ENCODE measurements at regions not wholly inside any gene's neighbourhood (a gene's known extent, or its start where the extent isn't known, plus 50 kb on each side); places are given as distances from the start of the nearest gene placed in this dataset.

- no peak for TF ChIP-seq GLI4 (CRISPR knock-in tag; IDR thresholded peaks at IDR 0.05; ENCODE audit: borderline replicate concordance)
Observed at GRCh38 chr5:10122076-10122726, 127.5 kb downstream of the ATPSCKMT start (continued).

GRCh38 chr5:10120934-10121333 is 128.8 kb downstream of the ATPSCKMT start:
- ATAC-seq: no peak
- no TSS peak for BruUV-seq (replicated peaks)
- POLR2A ChIA-PET: no interaction called here
- TF ChIP-seq PCBP1 (IDR thresholded peaks at IDR 0.05; ENCODE audit: borderline replicate concordance, low read depth, low read length) (no peak), ZNF772 (CRISPR knock-in tag; IDR thresholded peaks at IDR 0.05) (no peak), PRPF4 (IDR thresholded peaks at IDR 0.05; ENCODE audit: low read depth, low read length, poor library complexity, severe bottlenecking) (no peak), ZFP36L1 (CRISPR knock-in tag; IDR thresholded peaks at IDR 0.05) (no peak), ZNF720 (CRISPR knock-in tag; IDR thresholded peaks at IDR 0.05) (no peak), ZNF605 (CRISPR knock-in tag; IDR thresholded peaks at IDR 0.05) (no peak)
- TF ChIP-seq, protein P1, sequence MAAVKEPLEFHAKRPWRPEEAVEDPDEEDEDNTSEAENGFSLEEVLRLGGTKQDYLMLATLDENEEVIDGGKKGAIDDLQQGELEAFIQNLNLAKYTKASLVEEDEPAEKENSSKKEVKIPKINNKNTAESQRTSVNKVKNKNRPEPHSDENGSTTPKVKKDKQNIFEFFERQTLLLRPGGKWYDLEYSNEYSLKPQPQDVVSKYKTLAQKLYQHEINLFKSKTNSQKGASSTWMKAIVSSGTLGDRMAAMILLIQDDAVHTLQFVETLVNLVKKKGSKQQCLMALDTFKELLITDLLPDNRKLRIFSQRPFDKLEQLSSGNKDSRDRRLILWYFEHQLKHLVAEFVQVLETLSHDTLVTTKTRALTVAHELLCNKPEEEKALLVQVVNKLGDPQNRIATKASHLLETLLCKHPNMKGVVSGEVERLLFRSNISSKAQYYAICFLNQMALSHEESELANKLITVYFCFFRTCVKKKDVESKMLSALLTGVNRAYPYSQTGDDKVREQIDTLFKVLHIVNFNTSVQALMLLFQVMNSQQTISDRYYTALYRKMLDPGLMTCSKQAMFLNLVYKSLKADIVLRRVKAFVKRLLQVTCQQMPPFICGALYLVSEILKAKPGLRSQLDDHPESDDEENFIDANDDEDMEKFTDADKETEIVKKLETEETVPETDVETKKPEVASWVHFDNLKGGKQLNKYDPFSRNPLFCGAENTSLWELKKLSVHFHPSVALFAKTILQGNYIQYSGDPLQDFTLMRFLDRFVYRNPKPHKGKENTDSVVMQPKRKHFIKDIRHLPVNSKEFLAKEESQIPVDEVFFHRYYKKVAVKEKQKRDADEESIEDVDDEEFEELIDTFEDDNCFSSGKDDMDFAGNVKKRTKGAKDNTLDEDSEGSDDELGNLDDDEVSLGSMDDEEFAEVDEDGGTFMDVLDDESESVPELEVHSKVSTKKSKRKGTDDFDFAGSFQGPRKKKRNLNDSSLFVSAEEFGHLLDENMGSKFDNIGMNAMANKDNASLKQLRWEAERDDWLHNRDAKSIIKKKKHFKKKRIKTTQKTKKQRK (IDR thresholded peaks at IDR 0.05; ENCODE audit: low read length): no peak
- no peaks in the 10 kb centered on the region for H3K9me3 ChIP-seq (ENCODE audit: low read length)
- no peak overlapping the region for H3K9ac ChIP-seq (ENCODE audit: insufficient read depth, low read depth, low read length)
- H2AFZ ChIP-seq (ENCODE audit: low read length): no peak overlapping the region
- no peak overlapping the region for H3K27ac ChIP-seq (ENCODE audit: extremely low read length, insufficient read depth, low read length)
- FAIRE-seq: no peak
- in situ Hi-C loops (cut with HindIII; ENCODE audit: extremely low pct_ligation_motif_present, low pct_unique_long_range_greater_than_20kb) (no loop called here), intact Hi-C loops (cut with micrococcal nuclease; ENCODE audit: unreplicated experiment) (no loop called here)
- H3K4me2 ChIP-seq (ENCODE audit: low read depth, low read length): no peak overlapping the region
- no peak for DNase-seq (ENCODE audit: low spot score)
- WGBS (ENCODE audit: low lambda C conversion rate): 49% methylated on average over 7 of the region's 7 CpGs
- H3K27me3 ChIP-seq (ENCODE audit: control insufficient read depth in 1 of 2, insufficient read depth in 2 of 2, low read length in 2 of 2): no peaks in the 10 kb centered on the region; a peak in 1 of 5 replicates
- H3K4me1 ChIP-seq (ENCODE audit: insufficient read depth, low read length): no peaks in the 10 kb centered on the region
- CTCF ChIA-PET (ENCODE audit: low intra/inter-chr PET ratio, low total read pairs): no interaction called here
- H4K20me1 ChIP-seq (ENCODE audit: insufficient read depth, low read length): no peaks in the 10 kb centered on the region
- no peaks in the 10 kb centered on the region for H3K36me3 ChIP-seq (replicated peaks in 1 of 2; ENCODE audit: control insufficient read depth in 1 of 2, insufficient read depth in 2 of 2, low read length in 2 of 2)
- H3K79me2 ChIP-seq (ENCODE audit: insufficient read depth, low read length): no peaks in the 10 kb centered on the region
- H3K4me3 ChIP-seq (replicated peaks in 1 of 3; ENCODE audit: insufficient read depth in 1 of 3, low read depth in 2 of 3, low read length in 3 of 3): no peak overlapping the region
